HEK293T (cell line): ENCODE measurements at regions not wholly inside any gene's neighbourhood (a gene's known extent, or its start where the extent isn't known, plus 50 kb on each side); places are given as distances from the start of the nearest gene placed in this dataset.

Experiments used
- ARNT ChIP-seq: fragments of 450-650 bp; IDR thresholded peaks from 2 replicates; pipeline ENCODE4 v1.6.1; 2017; ENCODE audit warnings: mild to moderate bottlenecking
- BHLHE40 ChIP-seq: fragments of 450-650 bp; IDR thresholded peaks from 2 replicates; pipeline ENCODE4 v1.6.1; 2016; ENCODE audit warnings: mild to moderate bottlenecking, moderate library complexity, borderline replicate concordance
- CTBP1 ChIP-seq: fragments of 450-650 bp; IDR thresholded peaks from 2 replicates; pipeline ENCODE4 v1.6.1; 2016; ENCODE audit warnings: borderline replicate concordance
- ELF4 ChIP-seq: fragments of 450-650 bp; IDR thresholded peaks from 2 replicates; pipeline ENCODE4 v1.6.1; 2017; ENCODE audit warnings: antibody characterized with exemption
- FOXA1 ChIP-seq: fragments of 450-650 bp; IDR thresholded peaks from 2 replicates; pipeline ENCODE4 v1.6.1; 2016; ENCODE audit warnings: mild to moderate bottlenecking
- FOXK2 ChIP-seq: fragments of 450-650 bp; IDR thresholded peaks from 2 replicates; pipeline ENCODE4 v1.6.1; 2016; ENCODE audit warnings: mild to moderate bottlenecking
- FOXM1 ChIP-seq: fragments of 450-650 bp; IDR thresholded peaks from 2 replicates; pipeline ENCODE4 v1.6.1; 2017; ENCODE audit warnings: mild to moderate bottlenecking, borderline replicate concordance
- NFRKB ChIP-seq: fragments of 450-650 bp; IDR thresholded peaks from 2 replicates; pipeline ENCODE4 v1.6.1; 2016; ENCODE audit warnings: mild to moderate bottlenecking, moderate library complexity
- PKNOX1 ChIP-seq: fragments of 450-650 bp; IDR thresholded peaks from 2 replicates; pipeline ENCODE4 v1.6.1; 2016
- SP1 ChIP-seq: fragments of 450-650 bp; IDR thresholded peaks from 2 replicates; pipeline ENCODE4 v1.6.1; 2017
- SUZ12 ChIP-seq: fragments of 450-650 bp; IDR thresholded peaks from 2 replicates; pipeline ENCODE4 v1.6.1; 2016; ENCODE audit warnings: mild to moderate bottlenecking

- no peak for TF ChIP-seq NFRKB
- no peak for TF ChIP-seq SUZ12
- TF ChIP-seq FOXM1: no peak
- TF ChIP-seq ARNT: no peak
- TF ChIP-seq FOXK2: no peak
- no peak for TF ChIP-seq PKNOX1
- no peak for TF ChIP-seq FOXA1
- TF ChIP-seq CTBP1: no peak
- no peak for TF ChIP-seq ELF4
- no peak for TF ChIP-seq BHLHE40
- no peak for TF ChIP-seq SP1
These were observed 179.1 kb upstream of the ISX start for GRCh38 chr22:34886812-34887211.
